Mesothelial cell of epicardium (in vitro differentiated cells): ENCODE measurements at regions not wholly inside any gene's neighbourhood (a gene's known extent, or its start where the extent isn't known, plus 50 kb on each side); places are given as distances from the start of the nearest gene placed in this dataset.
"Not testable (repeated sequence)": the region's sequence is repeated elsewhere in the genome, so short reads cannot be mapped to it uniquely, and the experiment has no call there.

Source experiments
- DNase-seq, 2 experiments: peaks; one replicate each; pipeline ENCODE4 v3.0.0; 2021; ENCODE audit warnings: low spot score in 2 of 2; ENCODE audit not compliant: unreplicated experiment in 2 of 2
- H3K27ac Mint-ChIP-seq: 2 replicates; pipeline ENCODE4 v1.8.0; 2021; ENCODE audit warnings: mixed read lengths
- H3K27me3 Mint-ChIP-seq: 2 replicates; pipeline ENCODE4 v1.8.0; 2021; ENCODE audit warnings: low read depth, mixed read lengths
- H3K36me3 Mint-ChIP-seq: 2 replicates; pipeline ENCODE4 v1.8.0; 2021; ENCODE audit warnings: mixed read lengths
- H3K4me1 Mint-ChIP-seq: 2 replicates; pipeline ENCODE4 v1.8.0; 2021; ENCODE audit warnings: mixed read lengths
- H3K4me3 Mint-ChIP-seq: 2 replicates; pipeline ENCODE4 v1.8.0; 2021; ENCODE audit warnings: mild to moderate bottlenecking, moderate library complexity, mixed read lengths
- H3K9me3 Mint-ChIP-seq: 2 replicates; pipeline ENCODE4 v1.8.0; 2021; ENCODE audit warnings: mixed read lengths
- CTCF ChIP-seq: fragments of 200-600 bp; sonication (generic); IDR thresholded peaks from one replicate; pipeline ENCODE4 v1.5.0; 2021; ENCODE audit warnings: antibody characterized with exemption; ENCODE audit not compliant: unreplicated experiment

- Mint-ChIP-seq H3K4me1 (peaks cover 62% of the 10 kb centered on the region), H3K36me3 (peaks cover 2% of the 10 kb centered on the region), H3K27me3 (no peaks in the 10 kb centered on the region), H3K9me3 (peaks cover 3% of the 10 kb centered on the region), H3K27ac (peak overlapping the region; percentile 81), H3K4me3 (no peak overlapping the region)
- no peak for TF ChIP-seq CTCF
- no peak for DNase-seq
Observed at GRCh38 chr3:194262176-194262924, 88.8 kb downstream of the CPN2 start.

- no peak for TF ChIP-seq CTCF
- Mint-ChIP-seq H3K27me3 (no peaks in the 10 kb centered on the region), H3K27ac (peak overlapping the region; percentile 6), H3K4me1 (peaks cover 66% of the 10 kb centered on the region), H3K9me3 (peaks cover 3% of the 10 kb centered on the region), H3K36me3 (no peaks in the 10 kb centered on the region), H3K4me3 (no peak overlapping the region)
- no peak for DNase-seq
Observed at GRCh38 chr3:194262925-194263305, 88.2 kb downstream of the CPN2 start.

- H3K27ac Mint-ChIP-seq = peak overlapping the region; percentile 90
- H3K4me3 Mint-ChIP-seq = not testable (repeated sequence)
Observed at GRCh38 chr3:194264631-194265504, 86.3 kb downstream of the CPN2 start.

GRCh38 chr3:194265505-194265892, 85.6 kb downstream of the CPN2 start:
- TF ChIP-seq CTCF = no peak
- no peaks in the 10 kb centered on the region for H3K9me3 Mint-ChIP-seq
- H3K4me1 Mint-ChIP-seq = peaks cover 72% of the 10 kb centered on the region
- peak overlapping the region; percentile 90 for H3K27ac Mint-ChIP-seq
- peak in 1 of 2 experiments; percentile 38 for DNase-seq
- no peak overlapping the region for H3K4me3 Mint-ChIP-seq
- no peaks in the 10 kb centered on the region for H3K27me3 Mint-ChIP-seq
- no peaks in the 10 kb centered on the region for H3K36me3 Mint-ChIP-seq

More at GRCh38 chr3:194264631-194265504, 86.3 kb downstream of the CPN2 start:
- peak in 1 of 2 experiments; percentile 30 for DNase-seq
- peaks cover 72% of the 10 kb centered on the region for H3K4me1 Mint-ChIP-seq
- not testable (repeated sequence) for H3K27me3 Mint-ChIP-seq, H3K9me3 Mint-ChIP-seq, H3K36me3 Mint-ChIP-seq

GRCh38 chr3:194265996-194266964, 84.8 kb downstream of the CPN2 start:
- no peak for TF ChIP-seq CTCF
- no peaks in the 10 kb centered on the region for H3K9me3 Mint-ChIP-seq
- peak overlapping the region; percentile 69 for H3K27ac Mint-ChIP-seq
- peaks cover 68% of the 10 kb centered on the region for H3K4me1 Mint-ChIP-seq
- H3K27me3 Mint-ChIP-seq = no peaks in the 10 kb centered on the region
- no peaks in the 10 kb centered on the region for H3K36me3 Mint-ChIP-seq
- no peak overlapping the region for H3K4me3 Mint-ChIP-seq
- DNase-seq = peak in 1 of 2 experiments; percentile 14
